ENCODE measurements at regions not wholly inside any gene's neighbourhood (a gene's known extent, or its start where the extent isn't known, plus 50 kb on each side); places are given as distances from the start of the nearest gene placed in this dataset.

DNA sequence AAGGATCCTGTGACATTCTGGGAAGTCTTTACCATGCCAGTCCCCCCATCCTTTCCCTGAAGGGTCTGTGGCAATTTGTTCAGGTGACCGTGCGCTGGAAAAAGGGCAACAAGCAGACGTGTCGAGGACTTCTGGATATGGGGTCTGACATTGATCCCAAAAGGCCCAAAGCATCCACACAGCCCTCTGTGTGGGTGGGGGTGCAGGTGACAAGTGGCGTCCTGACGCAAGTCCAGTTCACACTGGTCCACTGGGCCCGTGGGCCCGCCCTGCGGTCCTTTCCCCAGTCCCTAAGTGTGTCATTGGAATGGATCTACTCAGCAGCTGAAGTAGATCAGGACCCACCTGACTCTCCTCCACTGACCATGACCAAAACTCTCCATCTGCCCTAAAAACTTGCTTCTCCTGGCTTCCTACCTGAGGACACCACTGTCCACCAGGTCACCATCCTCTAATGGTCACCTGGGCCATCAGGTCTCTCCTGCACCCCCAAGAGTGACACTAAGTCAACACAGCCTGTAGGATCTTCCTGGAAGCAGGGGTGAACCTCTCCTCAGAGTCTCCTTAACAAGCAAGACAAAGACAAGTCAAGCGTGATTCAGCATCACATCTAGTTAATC lies 85.6 kb upstream of the SLC66A3 start:
- Histone ChIP-seq H3K79me2 (ENCODE audit: control insufficient read depth, low read length) (no peaks in the 10 kb centered on the region), H3K4me3 (ENCODE audit: low read length) (no peak overlapping the region), H3K4me2 (ENCODE audit: low read length) (no peak overlapping the region), H3K36me3 (ENCODE audit: control insufficient read depth, low read length) (no peaks in the 10 kb centered on the region), H3F3A (ENCODE audit: control insufficient read depth, insufficient read depth) (no peaks in the 10 kb centered on the region), H3K9me2 (replicated peaks; ENCODE audit: control insufficient read depth, low read length) (no peaks in the 10 kb centered on the region), H3K27me3 (ENCODE audit: control insufficient read depth, low read length) (peaks cover 4% of the 10 kb centered on the region; the same call in 1 of the 2 replicates), H4K20me1 (ENCODE audit: control insufficient read depth, insufficient read depth, low read depth, low read length) (no peaks in the 10 kb centered on the region), H3K27ac (ENCODE audit: low read depth, low read length) (no peak overlapping the region), H3K4me1 (ENCODE audit: control insufficient read depth, low read length) (no peaks in the 10 kb centered on the region), H3K9me3 (ENCODE audit: control insufficient read depth, insufficient read depth, low read length) (no peaks in the 10 kb centered on the region)
- TF ChIP-seq EZH2phosphoT487 (IDR thresholded peaks at IDR 0.05; ENCODE audit: borderline replicate concordance, low read length): no peak
- TF ChIP-seq, protein P1, sequence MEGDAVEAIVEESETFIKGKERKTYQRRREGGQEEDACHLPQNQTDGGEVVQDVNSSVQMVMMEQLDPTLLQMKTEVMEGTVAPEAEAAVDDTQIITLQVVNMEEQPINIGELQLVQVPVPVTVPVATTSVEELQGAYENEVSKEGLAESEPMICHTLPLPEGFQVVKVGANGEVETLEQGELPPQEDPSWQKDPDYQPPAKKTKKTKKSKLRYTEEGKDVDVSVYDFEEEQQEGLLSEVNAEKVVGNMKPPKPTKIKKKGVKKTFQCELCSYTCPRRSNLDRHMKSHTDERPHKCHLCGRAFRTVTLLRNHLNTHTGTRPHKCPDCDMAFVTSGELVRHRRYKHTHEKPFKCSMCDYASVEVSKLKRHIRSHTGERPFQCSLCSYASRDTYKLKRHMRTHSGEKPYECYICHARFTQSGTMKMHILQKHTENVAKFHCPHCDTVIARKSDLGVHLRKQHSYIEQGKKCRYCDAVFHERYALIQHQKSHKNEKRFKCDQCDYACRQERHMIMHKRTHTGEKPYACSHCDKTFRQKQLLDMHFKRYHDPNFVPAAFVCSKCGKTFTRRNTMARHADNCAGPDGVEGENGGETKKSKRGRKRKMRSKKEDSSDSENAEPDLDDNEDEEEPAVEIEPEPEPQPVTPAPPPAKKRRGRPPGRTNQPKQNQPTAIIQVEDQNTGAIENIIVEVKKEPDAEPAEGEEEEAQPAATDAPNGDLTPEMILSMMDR (IDR thresholded peaks at IDR 0.05; ENCODE audit: low read depth, low read length, poor library complexity, severe bottlenecking): no peak

DNA sequence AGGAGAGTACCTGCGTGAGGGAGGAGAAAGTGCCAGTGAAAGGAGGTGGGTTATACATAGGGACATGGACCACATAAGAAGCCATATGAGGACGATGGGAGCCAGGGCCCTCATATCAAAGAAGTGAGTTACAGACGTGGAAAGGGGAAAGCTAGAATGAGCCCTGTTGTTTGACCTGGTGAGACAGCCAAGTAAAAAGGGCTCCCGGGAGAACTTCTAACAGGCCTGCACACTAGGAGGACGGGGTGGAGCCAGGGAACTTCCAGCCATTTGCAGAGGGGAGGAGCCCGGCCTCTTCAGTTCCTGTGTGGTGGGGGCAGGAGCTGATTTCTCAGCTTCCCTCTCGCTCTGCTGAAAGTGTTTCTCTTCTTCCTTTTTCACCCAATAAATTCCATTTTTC lies 84.1 kb upstream of the SLC66A3 start:
- H3F3A ChIP-seq (ENCODE audit: control insufficient read depth, insufficient read depth): no peaks in the 10 kb centered on the region
- no peak overlapping the region for H3K27ac ChIP-seq (ENCODE audit: low read depth, low read length)
- no peak for TF ChIP-seq EZH2phosphoT487 (IDR thresholded peaks at IDR 0.05; ENCODE audit: borderline replicate concordance, low read length)
- TF ChIP-seq, protein P1 (IDR thresholded peaks at IDR 0.05; ENCODE audit: low read depth, low read length, poor library complexity, severe bottlenecking): no peak
- no peak overlapping the region for H3K4me2 ChIP-seq (ENCODE audit: low read length)
- no peaks in the 10 kb centered on the region for H3K9me2 ChIP-seq (replicated peaks; ENCODE audit: control insufficient read depth, low read length)
- H3K4me1 ChIP-seq (ENCODE audit: control insufficient read depth, low read length): no peaks in the 10 kb centered on the region
- H3K36me3 ChIP-seq (ENCODE audit: control insufficient read depth, low read length): no peaks in the 10 kb centered on the region
- H3K9me3 ChIP-seq (ENCODE audit: control insufficient read depth, insufficient read depth, low read length): no peaks in the 10 kb centered on the region
- H3K4me3 ChIP-seq (ENCODE audit: low read length): no peak overlapping the region
- H3K27me3 ChIP-seq (ENCODE audit: control insufficient read depth, low read length): no peaks in the 10 kb centered on the region; the same call in 1 of the 2 replicates
- H4K20me1 ChIP-seq (ENCODE audit: control insufficient read depth, insufficient read depth, low read depth, low read length): no peaks in the 10 kb centered on the region
- H3K79me2 ChIP-seq (ENCODE audit: control insufficient read depth, low read length): no peaks in the 10 kb centered on the region

DNA sequence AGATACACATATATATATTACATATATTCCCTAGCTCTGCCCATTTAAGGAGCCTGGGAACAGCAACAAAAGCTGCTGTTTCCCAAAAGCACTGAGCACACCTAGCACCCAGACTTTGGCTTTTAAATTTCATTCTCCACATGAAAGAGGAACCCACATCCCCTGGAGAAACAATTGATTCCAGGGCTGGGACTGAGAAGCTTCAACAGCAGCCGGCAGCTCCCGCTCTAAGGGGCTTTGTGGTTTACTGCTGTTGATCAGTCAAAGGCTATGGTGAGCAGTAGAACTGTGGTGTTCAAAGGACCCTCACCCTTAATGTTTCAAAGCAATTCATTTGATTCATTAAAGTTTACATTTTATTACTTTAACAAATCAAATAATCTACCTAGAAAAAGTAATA lies 83.3 kb upstream of the SLC66A3 start:
- Histone ChIP-seq H3K9me3 (ENCODE audit: control insufficient read depth, insufficient read depth, low read length) (no peaks in the 10 kb centered on the region), H4K20me1 (ENCODE audit: control insufficient read depth, insufficient read depth, low read depth, low read length) (no peaks in the 10 kb centered on the region), H3F3A (ENCODE audit: control insufficient read depth, insufficient read depth) (no peaks in the 10 kb centered on the region), H3K9me2 (replicated peaks; ENCODE audit: control insufficient read depth, low read length) (no peaks in the 10 kb centered on the region), H3K27ac (ENCODE audit: low read depth, low read length) (no peak overlapping the region), H3K27me3 (ENCODE audit: control insufficient read depth, low read length) (no peaks in the 10 kb centered on the region; the same call in 1 of the 2 replicates), H3K4me1 (ENCODE audit: control insufficient read depth, low read length) (no peaks in the 10 kb centered on the region), H3K36me3 (ENCODE audit: control insufficient read depth, low read length) (no peaks in the 10 kb centered on the region), H3K4me2 (ENCODE audit: low read length) (no peak overlapping the region), H3K4me3 (ENCODE audit: low read length) (no peak overlapping the region), H3K79me2 (ENCODE audit: control insufficient read depth, low read length) (no peaks in the 10 kb centered on the region)
- TF ChIP-seq, protein P1 (IDR thresholded peaks at IDR 0.05; ENCODE audit: low read depth, low read length, poor library complexity, severe bottlenecking): no peak
- no peak for TF ChIP-seq EZH2phosphoT487 (IDR thresholded peaks at IDR 0.05; ENCODE audit: borderline replicate concordance, low read length)
